Neural crest cell (in vitro differentiated cells): ENCODE measurements at regions not wholly inside any gene's neighbourhood (a gene's known extent, or its start where the extent isn't known, plus 50 kb on each side); places are given as distances from the start of the nearest gene placed in this dataset.
"Not testable (repeated sequence)": the region's sequence is repeated elsewhere in the genome, so short reads cannot be mapped to it uniquely, and the experiment has no call there.

Source experiments
- DNase-seq: peaks from one replicate; pipeline ENCODE4 v3.0.0; 2021; ENCODE audit warnings: low read depth, mixed read lengths, low spot score
- H3K27ac Mint-ChIP-seq: one replicate; pipeline ENCODE4 v1.8.0; 2021; ENCODE audit warnings: mild to moderate bottlenecking, mixed read lengths; ENCODE audit not compliant: unreplicated experiment
- H3K27me3 Mint-ChIP-seq: 2 replicates; pipeline ENCODE4 v1.8.0; 2021; ENCODE audit warnings: low read depth, mild to moderate bottlenecking, mixed read lengths
- H3K36me3 Mint-ChIP-seq: 2 replicates; pipeline ENCODE4 v1.8.0; 2021; ENCODE audit warnings: low read depth, mild to moderate bottlenecking, mixed read lengths
- H3K4me1 Mint-ChIP-seq: 2 replicates; pipeline ENCODE4 v1.8.0; 2021; ENCODE audit warnings: mixed read lengths
- H3K4me3 Mint-ChIP-seq: one replicate; pipeline ENCODE4 v1.8.0; 2021; ENCODE audit warnings: mild to moderate bottlenecking, mixed read lengths
- H3K9me3 Mint-ChIP-seq: 2 replicates; pipeline ENCODE4 v1.8.0; 2021; ENCODE audit warnings: mixed read lengths
- TF ChIP-seq, protein P1 (sequence below): fragments of 200-600 bp; sonication (generic); conservative IDR thresholded peaks from 2 replicates; pipeline ENCODE4 v1.5.0; 2021; ENCODE audit warnings: antibody characterized with exemption, mild to moderate bottlenecking

DNA sequence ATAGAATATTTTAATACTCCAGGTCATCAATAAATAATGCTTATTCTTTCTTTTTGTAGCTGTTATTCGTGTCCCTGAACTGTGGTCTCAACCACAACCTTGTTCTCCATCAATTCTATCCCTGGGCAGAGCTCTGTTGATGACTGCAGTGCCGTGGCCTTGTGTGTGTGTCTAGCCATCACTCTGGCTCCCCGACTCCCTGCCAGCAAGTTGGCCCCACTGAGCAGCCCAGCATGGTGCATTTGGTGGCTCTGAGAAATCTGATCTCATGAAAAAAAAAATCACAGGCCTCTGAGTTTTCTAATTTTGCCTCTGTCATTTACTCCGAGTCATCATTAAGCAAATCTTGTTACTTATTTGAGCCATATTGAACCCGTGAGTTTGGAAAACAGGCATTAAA, 164.7 kb downstream of the GOLGA6L6 start:
- Mint-ChIP-seq H3K27me3 (no peaks in the 10 kb centered on the region), H3K4me1 (no peaks in the 10 kb centered on the region), H3K36me3 (no peaks in the 10 kb centered on the region), H3K9me3 (peaks cover 6% of the 10 kb centered on the region), H3K27ac (no peak overlapping the region), H3K4me3 (no peak overlapping the region)
- DNase-seq = no peak
- TF ChIP-seq, protein P1, sequence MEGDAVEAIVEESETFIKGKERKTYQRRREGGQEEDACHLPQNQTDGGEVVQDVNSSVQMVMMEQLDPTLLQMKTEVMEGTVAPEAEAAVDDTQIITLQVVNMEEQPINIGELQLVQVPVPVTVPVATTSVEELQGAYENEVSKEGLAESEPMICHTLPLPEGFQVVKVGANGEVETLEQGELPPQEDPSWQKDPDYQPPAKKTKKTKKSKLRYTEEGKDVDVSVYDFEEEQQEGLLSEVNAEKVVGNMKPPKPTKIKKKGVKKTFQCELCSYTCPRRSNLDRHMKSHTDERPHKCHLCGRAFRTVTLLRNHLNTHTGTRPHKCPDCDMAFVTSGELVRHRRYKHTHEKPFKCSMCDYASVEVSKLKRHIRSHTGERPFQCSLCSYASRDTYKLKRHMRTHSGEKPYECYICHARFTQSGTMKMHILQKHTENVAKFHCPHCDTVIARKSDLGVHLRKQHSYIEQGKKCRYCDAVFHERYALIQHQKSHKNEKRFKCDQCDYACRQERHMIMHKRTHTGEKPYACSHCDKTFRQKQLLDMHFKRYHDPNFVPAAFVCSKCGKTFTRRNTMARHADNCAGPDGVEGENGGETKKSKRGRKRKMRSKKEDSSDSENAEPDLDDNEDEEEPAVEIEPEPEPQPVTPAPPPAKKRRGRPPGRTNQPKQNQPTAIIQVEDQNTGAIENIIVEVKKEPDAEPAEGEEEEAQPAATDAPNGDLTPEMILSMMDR = no peak

DNA sequence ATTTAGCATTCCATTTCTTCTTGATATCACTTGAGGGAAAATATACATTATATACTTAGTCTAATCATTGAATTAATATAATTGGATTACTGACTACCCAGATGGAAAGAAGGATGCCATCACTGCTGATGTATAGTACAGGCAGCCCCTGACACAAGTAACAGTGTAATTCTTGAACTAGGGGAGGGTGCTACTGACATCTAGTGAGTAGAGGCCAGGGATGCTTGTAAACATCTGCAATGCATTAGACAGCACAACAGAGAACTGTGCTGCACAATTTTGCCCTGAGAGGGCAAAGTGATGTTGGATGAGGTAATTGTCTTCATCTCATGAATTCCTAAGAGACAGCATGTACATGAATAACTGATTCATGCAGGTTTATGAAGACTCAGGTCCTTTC, 169.2 kb downstream of the GOLGA6L6 start:
- not testable (repeated sequence) for H3K36me3 Mint-ChIP-seq, H3K27me3 Mint-ChIP-seq, H3K9me3 Mint-ChIP-seq, DNase-seq, H3K4me1 Mint-ChIP-seq, H3K27ac Mint-ChIP-seq, H3K4me3 Mint-ChIP-seq

GRCh38 chr15:20369500-20369899, 172.1 kb downstream of the GOLGA6L6 start:
- no peaks in the 10 kb centered on the region for H3K27me3 Mint-ChIP-seq
- no peak overlapping the region for H3K27ac Mint-ChIP-seq
- H3K36me3 Mint-ChIP-seq = no peaks in the 10 kb centered on the region
- TF ChIP-seq, protein P1 = no peak
- no peak overlapping the region for H3K4me3 Mint-ChIP-seq
- H3K9me3 Mint-ChIP-seq = no peaks in the 10 kb centered on the region
- H3K4me1 Mint-ChIP-seq = no peaks in the 10 kb centered on the region
- no peak for DNase-seq

- H3K27ac Mint-ChIP-seq = no peak overlapping the region
- H3K4me3 Mint-ChIP-seq = no peak overlapping the region
- H3K36me3 Mint-ChIP-seq = no peaks in the 10 kb centered on the region
- H3K27me3 Mint-ChIP-seq = no peaks in the 10 kb centered on the region
- no peak for DNase-seq
- no peaks in the 10 kb centered on the region for H3K4me1 Mint-ChIP-seq
- H3K9me3 Mint-ChIP-seq = no peaks in the 10 kb centered on the region
- TF ChIP-seq, protein P1 = no peak
Measured at GRCh38 chr15:20368974-20369373, 172.6 kb downstream of the GOLGA6L6 start.

DNA sequence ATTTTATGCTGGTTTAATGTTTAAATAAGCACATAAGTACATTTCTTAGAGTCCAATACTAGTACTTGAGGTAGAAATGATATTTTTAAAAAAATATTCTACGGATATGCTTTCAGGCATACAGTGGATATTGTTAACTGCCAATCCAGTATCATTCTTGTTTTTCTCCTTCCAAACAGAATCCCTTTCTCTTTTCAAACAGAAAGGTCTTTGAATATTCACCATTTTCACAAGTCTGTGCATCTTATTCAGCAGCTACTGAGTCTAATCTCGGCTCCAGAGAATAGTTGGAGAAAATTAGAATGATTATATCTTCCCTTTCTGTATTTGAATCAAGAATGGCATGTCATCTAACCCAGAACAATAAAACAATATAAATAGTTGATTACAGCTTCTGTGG, 174.5 kb downstream of the GOLGA6L6 start:
- TF ChIP-seq, protein P1 = no peak
- Mint-ChIP-seq H3K4me3 (no peak overlapping the region), H3K27me3 (no peaks in the 10 kb centered on the region), H3K36me3 (no peaks in the 10 kb centered on the region), H3K9me3 (no peaks in the 10 kb centered on the region), H3K4me1 (no peaks in the 10 kb centered on the region), H3K27ac (no peak overlapping the region)
- no peak for DNase-seq

DNA sequence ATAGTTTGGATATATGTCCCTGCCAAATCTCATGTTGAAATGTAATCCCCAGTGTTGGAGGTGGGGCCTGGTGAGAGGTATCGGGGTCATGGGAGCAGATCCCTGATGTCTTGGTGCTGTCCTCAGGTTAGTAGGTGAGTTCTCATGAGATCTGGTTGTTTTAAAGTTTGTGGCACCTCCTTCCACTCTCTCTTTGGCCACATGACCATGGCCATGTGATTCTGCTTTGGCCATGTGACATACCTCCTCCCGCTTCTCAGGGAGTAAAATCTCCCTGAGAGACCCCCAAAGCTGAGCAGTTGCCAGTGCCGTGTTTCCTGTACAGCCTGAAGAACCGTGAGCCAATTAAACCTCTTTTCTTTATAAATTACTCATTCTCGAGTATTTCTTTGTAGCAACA, 178.0 kb downstream of the GOLGA6L6 start:
- not testable (repeated sequence) for H3K9me3 Mint-ChIP-seq, H3K27ac Mint-ChIP-seq, H3K4me1 Mint-ChIP-seq, H3K36me3 Mint-ChIP-seq, H3K4me3 Mint-ChIP-seq, DNase-seq, H3K27me3 Mint-ChIP-seq

GRCh38 chr15:20361091-20361490, 180.5 kb downstream of the GOLGA6L6 start:
- Mint-ChIP-seq H3K4me1 (no peaks in the 10 kb centered on the region), H3K36me3 (no peaks in the 10 kb centered on the region), H3K9me3 (peaks cover 2% of the 10 kb centered on the region), H3K4me3 (no peak overlapping the region), H3K27ac (no peak overlapping the region), H3K27me3 (no peaks in the 10 kb centered on the region)
- TF ChIP-seq, protein P1 = no peak
- no peak for DNase-seq
